ENCODE measurements at regions not wholly inside any gene's neighbourhood (a gene's known extent, or its start where the extent isn't known, plus 50 kb on each side); places are given as distances from the start of the nearest gene placed in this dataset.

DNA sequence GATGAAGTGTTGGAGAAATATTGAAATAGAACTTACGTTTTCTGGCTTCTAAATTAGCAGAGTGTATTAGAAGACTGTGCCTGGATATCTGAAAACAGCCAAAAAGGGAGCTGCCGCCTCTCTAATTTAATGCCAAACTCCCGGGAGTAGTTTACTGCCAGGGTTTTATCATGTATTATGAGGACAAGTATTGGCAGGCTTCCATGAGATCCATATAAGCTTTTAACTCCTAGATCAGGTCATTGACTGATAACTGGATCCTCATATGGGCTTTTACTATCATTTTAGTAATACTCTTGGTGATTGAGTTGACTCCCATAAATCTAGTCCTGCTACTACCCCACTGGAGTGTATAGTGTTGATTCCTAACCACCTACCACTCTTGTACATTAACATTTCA, 178.4 kb upstream of the CXADR start:
- WGBS, 2 donors: 31 to 36% methylated on average over 3 of the region's 3 CpGs
- Histone ChIP-seq H3K36me3 (ENCODE audit: control insufficient read depth in 1 of 2, insufficient read depth in 2 of 2, low read length in 1 of 2) (no peaks in the 10 kb centered on the region), H3K27ac (ENCODE audit: low read depth in 1 of 2, low read length in 2 of 2) (no peak overlapping the region), H3K4me1 (ENCODE audit: control insufficient read depth in 1 of 2, insufficient read depth in 2 of 2, low read length in 2 of 2) (no peaks in the 10 kb centered on the region), H3K27me3 (ENCODE audit: control insufficient read depth in 1 of 2, insufficient read depth in 2 of 2, low read length in 1 of 2) (no peaks in the 10 kb centered on the region), H3K9me3 (ENCODE audit: control insufficient read depth, low read length) (no peaks in the 10 kb centered on the region), H3K4me3 (ENCODE audit: low read length in 2 of 2) (no peak overlapping the region)
- no peak for DNase-seq
- no peak for ATAC-seq (ENCODE audit: low FRiP score)
- intact Hi-C loops (cut with DNase I): no loop called here

DNA sequence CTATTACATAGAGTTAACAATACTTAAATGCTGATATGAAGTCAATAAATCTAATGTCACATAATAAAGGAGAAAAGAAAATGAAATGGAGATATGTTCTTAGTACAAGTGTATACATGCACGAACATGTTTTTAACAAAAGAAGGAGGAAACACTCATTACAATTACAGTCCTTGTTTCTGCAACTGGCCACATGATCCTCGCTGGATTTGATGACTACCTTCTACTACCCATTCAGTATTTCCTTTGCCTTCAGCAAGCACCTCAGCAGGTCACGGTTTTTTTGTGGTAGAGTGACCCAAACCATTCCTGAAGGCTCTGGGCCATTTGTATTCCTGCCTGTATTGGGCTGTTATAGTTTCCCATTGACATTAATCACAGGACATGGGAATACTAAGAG, 172.8 kb upstream of the CXADR start:
- WGBS, 2 donors: 73 to 74% methylated on average over 3 of the region's 3 CpGs
- no peaks in the 10 kb centered on the region for H3K9me3 ChIP-seq (ENCODE audit: control insufficient read depth, low read length)
- H3K27me3 ChIP-seq (ENCODE audit: control insufficient read depth in 1 of 2, insufficient read depth in 2 of 2, low read length in 1 of 2): no peaks in the 10 kb centered on the region
- H3K27ac ChIP-seq (ENCODE audit: low read depth in 1 of 2, low read length in 2 of 2): no peak overlapping the region
- no peaks in the 10 kb centered on the region for H3K4me1 ChIP-seq (ENCODE audit: control insufficient read depth in 1 of 2, insufficient read depth in 2 of 2, low read length in 2 of 2)
- intact Hi-C loops (cut with DNase I): no loop called here
- no peaks in the 10 kb centered on the region for H3K36me3 ChIP-seq (ENCODE audit: control insufficient read depth in 1 of 2, insufficient read depth in 2 of 2, low read length in 1 of 2)
- no peak for DNase-seq
- no peak for ATAC-seq (ENCODE audit: low FRiP score)
- H3K4me3 ChIP-seq (ENCODE audit: low read length in 2 of 2): no peak overlapping the region

DNA sequence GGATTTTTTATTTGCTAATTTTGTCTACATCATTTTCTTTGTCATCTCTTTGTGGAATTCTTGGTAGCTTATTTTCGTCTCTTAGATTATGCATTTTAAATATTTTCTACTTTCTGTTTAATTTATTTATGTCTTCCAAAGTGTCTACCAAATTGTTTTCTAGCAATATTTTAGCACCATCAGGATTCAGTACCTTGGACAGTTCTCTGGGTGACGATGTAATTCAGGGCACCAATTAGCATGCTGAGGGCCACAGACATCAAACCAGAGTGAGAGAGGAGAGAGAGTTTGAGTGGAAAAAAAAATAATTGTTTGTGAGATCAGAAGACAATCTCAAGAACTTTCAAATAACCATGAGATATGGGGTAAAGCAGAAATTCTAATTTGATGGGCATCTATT, 169.8 kb upstream of the CXADR start:
- ATAC-seq (ENCODE audit: low FRiP score) (no peak), DNase-seq (no peak)
- no peaks in the 10 kb centered on the region for H3K36me3 ChIP-seq (ENCODE audit: control insufficient read depth in 1 of 2, insufficient read depth in 2 of 2, low read length in 1 of 2)
- no peaks in the 10 kb centered on the region for H3K4me1 ChIP-seq (ENCODE audit: control insufficient read depth in 1 of 2, insufficient read depth in 2 of 2, low read length in 2 of 2)
- no peaks in the 10 kb centered on the region for H3K9me3 ChIP-seq (ENCODE audit: control insufficient read depth, low read length)
- H3K27ac ChIP-seq (ENCODE audit: low read depth in 1 of 2, low read length in 2 of 2): no peak overlapping the region
- intact Hi-C loops (cut with DNase I): no loop called here
- H3K27me3 ChIP-seq (ENCODE audit: control insufficient read depth in 1 of 2, insufficient read depth in 2 of 2, low read length in 1 of 2): no peaks in the 10 kb centered on the region
- no peak overlapping the region for H3K4me3 ChIP-seq (ENCODE audit: low read length in 2 of 2)
- 22 to 28% methylated on average over 2 of the region's 2 CpGs for WGBS, 2 donors

DNA sequence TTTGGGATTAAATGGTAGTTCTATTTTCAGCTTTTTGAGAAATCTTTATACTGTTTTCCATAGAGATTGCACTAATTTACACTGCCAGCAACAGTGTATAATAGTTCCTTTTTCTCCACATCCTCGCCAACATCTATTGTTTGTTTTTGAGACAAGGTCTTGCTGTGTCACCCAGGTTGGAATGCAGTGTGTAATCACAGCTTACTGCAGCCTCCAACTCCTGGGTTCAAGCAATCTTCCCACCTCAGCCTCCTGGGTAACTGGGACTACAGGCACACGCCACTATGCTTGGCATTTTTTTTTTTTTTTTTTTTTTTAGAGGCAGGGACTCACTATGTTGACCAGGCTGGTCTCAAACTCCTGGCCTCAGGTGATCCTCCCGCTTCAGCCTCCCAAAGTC, 164.5 kb upstream of the CXADR start:
- intact Hi-C loops (cut with DNase I): no loop called here
- no peaks in the 10 kb centered on the region for H3K4me1 ChIP-seq (ENCODE audit: control insufficient read depth in 1 of 2, insufficient read depth in 2 of 2, low read length in 2 of 2)
- ATAC-seq (ENCODE audit: low FRiP score): no peak
- H3K27ac ChIP-seq (ENCODE audit: low read depth in 1 of 2, low read length in 2 of 2): no peak overlapping the region
- no peaks in the 10 kb centered on the region for H3K36me3 ChIP-seq (ENCODE audit: control insufficient read depth in 1 of 2, insufficient read depth in 2 of 2, low read length in 1 of 2)
- H3K27me3 ChIP-seq (ENCODE audit: control insufficient read depth in 1 of 2, insufficient read depth in 2 of 2, low read length in 1 of 2): no peaks in the 10 kb centered on the region
- no peak overlapping the region for H3K4me3 ChIP-seq (ENCODE audit: low read length in 2 of 2)
- peaks cover 2% of the 10 kb centered on the region for H3K9me3 ChIP-seq (ENCODE audit: control insufficient read depth, low read length)
- no peak for DNase-seq
- WGBS, 2 donors: 58 to 67% methylated on average over 3 of the region's 3 CpGs

DNA sequence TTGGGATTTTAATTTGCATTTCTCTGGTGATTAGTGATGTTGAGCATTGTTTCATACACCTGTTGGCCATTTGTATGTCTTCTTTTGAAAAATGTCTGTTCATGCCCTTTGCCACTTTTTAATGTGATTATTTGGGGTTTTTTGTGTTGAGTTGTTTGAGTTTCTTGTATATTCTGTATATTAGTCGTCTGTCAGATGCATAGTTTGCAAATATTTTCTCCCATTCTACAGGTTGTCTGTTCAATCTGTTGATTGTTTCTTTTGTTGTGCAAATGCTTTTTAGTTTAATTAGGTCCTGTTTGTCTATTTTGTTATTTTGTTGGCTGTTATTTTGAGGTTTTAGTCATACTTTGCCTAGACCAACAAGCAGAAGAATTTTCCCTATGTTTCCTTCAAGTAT, 164.0 kb upstream of the CXADR start:
- Histone ChIP-seq H3K9me3 (ENCODE audit: control insufficient read depth, low read length) (peaks cover 2% of the 10 kb centered on the region), H3K27ac (ENCODE audit: low read depth in 1 of 2, low read length in 2 of 2) (no peak overlapping the region), H3K27me3 (ENCODE audit: control insufficient read depth in 1 of 2, insufficient read depth in 2 of 2, low read length in 1 of 2) (no peaks in the 10 kb centered on the region), H3K4me1 (ENCODE audit: control insufficient read depth in 1 of 2, insufficient read depth in 2 of 2, low read length in 2 of 2) (no peaks in the 10 kb centered on the region), H3K36me3 (ENCODE audit: control insufficient read depth in 1 of 2, insufficient read depth in 2 of 2, low read length in 1 of 2) (no peaks in the 10 kb centered on the region), H3K4me3 (ENCODE audit: low read length in 2 of 2) (no peak overlapping the region)
- 77 to 78% methylated on average over 1 of the region's 1 CpG for WGBS, 2 donors
- DNase-seq (no peak), ATAC-seq (ENCODE audit: low FRiP score) (no peak)
- intact Hi-C loops (cut with DNase I): no loop called here

DNA sequence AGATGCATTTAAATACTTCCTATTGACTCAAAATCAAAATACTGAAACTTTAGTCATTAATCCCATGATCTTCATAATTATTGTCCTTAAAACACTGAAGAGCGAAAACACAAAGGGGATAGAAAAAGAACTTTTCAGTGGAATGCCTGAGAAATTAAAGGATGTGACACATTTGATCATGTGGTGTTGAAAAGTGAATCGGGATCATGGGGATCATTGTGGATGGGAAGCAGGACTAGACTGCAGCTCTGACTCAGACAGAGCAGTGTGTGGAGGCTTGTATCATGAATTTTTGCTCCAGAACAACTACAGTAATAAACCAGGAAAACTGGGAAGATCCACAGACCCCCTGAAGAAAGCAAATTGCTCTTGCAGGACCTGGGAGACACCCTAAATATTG, 161.1 kb upstream of the CXADR start:
- Histone ChIP-seq H3K36me3 (ENCODE audit: control insufficient read depth in 1 of 2, insufficient read depth in 2 of 2, low read length in 1 of 2) (no peaks in the 10 kb centered on the region), H3K27ac (ENCODE audit: low read depth in 1 of 2, low read length in 2 of 2) (no peak overlapping the region), H3K4me1 (ENCODE audit: control insufficient read depth in 1 of 2, insufficient read depth in 2 of 2, low read length in 2 of 2) (no peaks in the 10 kb centered on the region), H3K4me3 (ENCODE audit: low read length in 2 of 2) (no peak overlapping the region), H3K27me3 (ENCODE audit: control insufficient read depth in 1 of 2, insufficient read depth in 2 of 2, low read length in 1 of 2) (no peaks in the 10 kb centered on the region), H3K9me3 (ENCODE audit: control insufficient read depth, low read length) (peaks cover 2% of the 10 kb centered on the region)
- intact Hi-C loops (cut with DNase I): no loop called here
- 86 to 91% methylated on average over 2 of the region's 2 CpGs for WGBS, 2 donors
- DNase-seq (no peak), ATAC-seq (ENCODE audit: low FRiP score) (no peak)

DNA sequence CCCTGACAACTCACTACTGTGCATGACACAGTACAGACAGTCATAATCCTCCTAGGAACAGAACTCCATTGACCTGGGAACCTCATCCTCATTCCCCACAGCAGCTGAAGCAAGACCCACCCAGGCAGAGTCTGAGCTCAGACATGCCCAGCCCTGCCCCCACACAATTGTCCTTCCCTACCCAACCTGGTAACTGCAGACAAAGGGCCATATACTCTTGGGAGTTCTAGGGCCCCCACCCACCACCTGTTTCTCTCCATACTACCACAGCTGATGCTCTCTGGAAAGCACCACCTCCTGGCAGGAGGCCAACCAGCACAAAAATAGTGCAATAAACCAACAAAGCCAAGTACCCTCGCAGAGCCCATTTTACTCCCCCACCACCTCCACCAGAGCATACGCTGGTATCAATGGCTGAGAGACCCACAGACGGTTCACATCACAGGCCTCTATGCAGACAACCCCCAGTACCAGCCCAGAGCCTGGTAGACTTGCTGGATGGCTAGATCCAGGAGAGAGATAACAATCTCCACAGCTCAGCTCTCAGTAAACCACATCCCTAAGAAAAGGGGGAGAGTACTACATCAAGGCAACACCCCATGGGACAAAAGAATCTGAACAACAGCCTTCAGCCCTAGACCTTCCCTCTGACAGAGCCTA, 159.7 kb upstream of the CXADR start:
- intact Hi-C loops (cut with DNase I): no loop called here
- no peak for DNase-seq

DNA sequence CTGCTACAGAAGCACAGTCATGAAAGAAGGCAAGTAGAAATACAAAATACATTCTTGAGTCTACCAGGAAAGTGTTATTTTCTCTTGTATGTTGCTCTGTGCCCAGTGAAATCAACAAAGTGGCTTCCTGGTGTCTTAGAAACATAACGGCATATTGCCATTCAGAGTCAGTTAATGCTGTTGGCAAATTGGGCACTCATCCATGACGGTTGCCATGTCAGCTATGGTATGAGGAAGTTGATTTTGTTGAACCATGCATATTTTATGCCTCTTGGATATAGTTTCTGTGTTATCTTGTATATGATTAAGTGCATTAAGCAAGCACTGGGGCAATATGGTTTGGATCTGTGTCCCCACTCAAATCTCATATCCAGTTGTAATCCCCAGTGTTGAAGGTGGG, 153.1 kb upstream of the CXADR start:
- 68 to 71% methylated on average over 2 of the region's 2 CpGs for WGBS, 2 donors
- intact Hi-C loops (cut with DNase I): no loop called here
- Histone ChIP-seq H3K36me3 (ENCODE audit: control insufficient read depth in 1 of 2, insufficient read depth in 2 of 2, low read length in 1 of 2) (no peaks in the 10 kb centered on the region), H3K4me1 (ENCODE audit: control insufficient read depth in 1 of 2, insufficient read depth in 2 of 2, low read length in 2 of 2) (no peaks in the 10 kb centered on the region), H3K27me3 (ENCODE audit: control insufficient read depth in 1 of 2, insufficient read depth in 2 of 2, low read length in 1 of 2) (no peaks in the 10 kb centered on the region), H3K4me3 (ENCODE audit: low read length in 2 of 2) (no peak overlapping the region), H3K9me3 (ENCODE audit: control insufficient read depth, low read length) (no peaks in the 10 kb centered on the region), H3K27ac (ENCODE audit: low read depth in 1 of 2, low read length in 2 of 2) (no peak overlapping the region)
- no peak for DNase-seq
- no peak for ATAC-seq (ENCODE audit: low FRiP score)

More for the DNA sequence above, 159.7 kb upstream of the CXADR start:
- Histone ChIP-seq H3K27ac (ENCODE audit: low read depth in 1 of 2, low read length in 2 of 2) (no peak overlapping the region), H3K27me3 (ENCODE audit: control insufficient read depth in 1 of 2, insufficient read depth in 2 of 2, low read length in 1 of 2) (no peaks in the 10 kb centered on the region), H3K4me1 (ENCODE audit: control insufficient read depth in 1 of 2, insufficient read depth in 2 of 2, low read length in 2 of 2) (no peaks in the 10 kb centered on the region), H3K9me3 (ENCODE audit: control insufficient read depth, low read length) (peaks cover 2% of the 10 kb centered on the region), H3K36me3 (ENCODE audit: control insufficient read depth in 1 of 2, insufficient read depth in 2 of 2, low read length in 1 of 2) (no peaks in the 10 kb centered on the region), H3K4me3 (ENCODE audit: low read length in 2 of 2) (no peak overlapping the region)
- ATAC-seq (ENCODE audit: low FRiP score): no peak
- WGBS, 2 donors: 62 to 73% methylated on average over 3 of the region's 3 CpGs

DNA sequence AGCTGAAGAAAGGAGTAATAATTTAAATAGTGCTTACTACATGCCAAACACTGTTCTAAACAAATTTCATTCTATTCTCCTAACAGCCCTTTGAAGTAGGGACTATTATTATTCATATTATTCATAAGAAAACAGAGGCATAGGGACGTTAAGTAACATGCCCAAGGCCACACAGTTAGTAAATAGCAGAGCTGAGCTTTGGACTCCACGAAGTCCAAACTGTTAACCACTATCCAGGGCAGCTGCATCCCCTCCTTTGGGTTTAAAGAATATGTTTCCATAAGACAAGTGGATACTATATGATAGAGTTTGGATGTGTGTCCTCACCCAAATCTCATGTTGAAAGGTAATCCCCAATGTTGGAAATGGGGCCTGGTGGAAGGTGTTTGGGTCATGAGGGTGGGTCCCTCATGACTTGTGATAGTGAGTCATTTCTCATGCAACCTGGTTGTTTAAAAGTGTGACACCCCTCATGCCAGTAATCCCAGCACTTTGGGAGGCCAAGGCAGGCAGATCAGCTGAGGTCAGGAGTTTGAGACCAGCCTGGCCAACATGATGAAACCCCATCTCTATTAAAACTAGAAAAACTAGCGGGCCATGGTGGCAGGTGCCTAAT, 144.0 kb upstream of the CXADR start:
- H3K4me1 ChIP-seq (ENCODE audit: control insufficient read depth in 1 of 2, insufficient read depth in 2 of 2, low read length in 2 of 2): no peaks in the 10 kb centered on the region

More for the DNA sequence above, 144.0 kb upstream of the CXADR start:
- WGBS, 2 donors: 71 to 73% methylated on average over 3 of the region's 3 CpGs
- Histone ChIP-seq H3K27me3 (ENCODE audit: control insufficient read depth in 1 of 2, insufficient read depth in 2 of 2, low read length in 1 of 2) (peaks cover 0 to 1% of the 10 kb centered on the region in 2 donors), H3K4me3 (ENCODE audit: low read length in 2 of 2) (no peak overlapping the region), H3K36me3 (ENCODE audit: control insufficient read depth in 1 of 2, insufficient read depth in 2 of 2, low read length in 1 of 2) (no peaks in the 10 kb centered on the region), H3K27ac (ENCODE audit: low read depth in 1 of 2, low read length in 2 of 2) (no peak overlapping the region), H3K9me3 (ENCODE audit: control insufficient read depth, low read length) (no peaks in the 10 kb centered on the region)
- intact Hi-C loops (cut with DNase I): no loop called here
- DNase-seq (no peak), ATAC-seq (ENCODE audit: low FRiP score) (no peak)

Data from aorta (tissue), 5 donors.